ENCODE measurements at regions not wholly inside any gene's neighbourhood (a gene's known extent, or its start where the extent isn't known, plus 50 kb on each side); places are given as distances from the start of the nearest gene placed in this dataset.

- no peak for DNase-seq
Observed at GRCh38 chr17:77693776-77694175, 264.7 kb upstream of the TNRC6C start.

GRCh38 chr17:77694391-77695363 lies 263.8 kb upstream of the TNRC6C start:
- no peak for DNase-seq

GRCh38 chr17:77695386-77695785 lies 263.1 kb upstream of the TNRC6C start:
- DNase-seq = no peak

GRCh38 chr17:77696151-77696720 lies 262.3 kb upstream of the TNRC6C start:
- DNase-seq = no peak

- DNase-seq = no peak
Observed at GRCh38 chr17:77696721-77697460, 261.6 kb upstream of the TNRC6C start.

GRCh38 chr17:77697480-77698400 lies 260.8 kb upstream of the TNRC6C start:
- DNase-seq = no peak

- DNase-seq = no peak
Observed at GRCh38 chr17:77698903-77699623, 259.4 kb upstream of the TNRC6C start.

- no peak for DNase-seq
Observed at GRCh38 chr17:77700165-77700881, 258.2 kb upstream of the TNRC6C start.

- no peak for DNase-seq
Observed at GRCh38 chr17:77701996-77702395, 256.5 kb upstream of the TNRC6C start.

- DNase-seq = no peak
Observed at GRCh38 chr17:77704048-77704815, 254.3 kb upstream of the TNRC6C start.

GRCh38 chr17:77706938-77707337 lies 251.6 kb upstream of the TNRC6C start:
- no peak for DNase-seq

GRCh38 chr17:77707546-77707945 lies 251.0 kb upstream of the TNRC6C start:
- peak in 1 of 2 donors; percentile 6 for DNase-seq

GRCh38 chr17:77708049-77708448 lies 250.5 kb upstream of the TNRC6C start:
- DNase-seq = peak in 1 of 2 donors; percentile 0

- peak in 1 of 2 donors; percentile 6 for DNase-seq
Observed at GRCh38 chr17:77708936-77709335, 249.6 kb upstream of the TNRC6C start.

- DNase-seq = peak in 1 of 2 donors; percentile 3
Observed at GRCh38 chr17:77709594-77709993, 248.9 kb upstream of the TNRC6C start.

- DNase-seq = no peak
Observed at GRCh38 chr17:77712578-77712977, 245.9 kb upstream of the TNRC6C start.

- no peak for DNase-seq
Observed at GRCh38 chr17:77716289-77716926, 242.1 kb upstream of the TNRC6C start.

- DNase-seq = peak in 1 of 2 donors; percentile 2
Observed at GRCh38 chr17:77717941-77718668, 240.4 kb upstream of the TNRC6C start.

GRCh38 chr17:77718669-77718961 lies 239.9 kb upstream of the TNRC6C start:
- DNase-seq = peak in 1 of 2 donors; percentile 3

Measured in stimulated activated CD4-positive, alpha-beta T cell treated with anti-CD3 and anti-CD28 coated beads, Interleukin-2, amount 100 ng/mL, for 24 hours (primary cell).